ENCODE measurements at regions not wholly inside any gene's neighbourhood (a gene's known extent, or its start where the extent isn't known, plus 50 kb on each side); places are given as distances from the start of the nearest gene placed in this dataset.
"Not testable (repeated sequence)": the region's sequence is repeated elsewhere in the genome, so short reads cannot be mapped to it uniquely, and the experiment has no call there.

GRCh38 chr4:100022792-100023222 lies 72.7 kb upstream of the H2AZ1 start:
- no peak for FAIRE-seq

DNA sequence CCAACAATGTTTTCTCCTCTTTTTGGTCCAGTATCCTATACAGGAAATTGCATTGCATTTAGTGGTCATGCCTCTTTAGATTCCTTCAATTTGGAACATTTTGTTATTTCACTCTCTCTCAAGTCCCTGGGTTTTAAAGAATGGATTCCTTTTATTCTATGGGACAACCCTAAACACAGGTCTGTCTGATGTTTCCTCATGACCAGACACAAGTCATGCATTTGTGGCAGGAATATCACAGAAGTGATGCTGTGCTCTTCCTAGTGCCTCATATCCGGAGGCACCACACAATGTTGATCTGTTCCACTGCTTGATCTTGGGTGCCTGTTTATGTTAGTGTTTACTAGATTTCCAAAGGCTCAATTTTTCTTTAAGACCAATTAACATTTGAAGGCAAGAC lies 69.7 kb upstream of the H2AZ1 start:
- no peak for FAIRE-seq

DNA sequence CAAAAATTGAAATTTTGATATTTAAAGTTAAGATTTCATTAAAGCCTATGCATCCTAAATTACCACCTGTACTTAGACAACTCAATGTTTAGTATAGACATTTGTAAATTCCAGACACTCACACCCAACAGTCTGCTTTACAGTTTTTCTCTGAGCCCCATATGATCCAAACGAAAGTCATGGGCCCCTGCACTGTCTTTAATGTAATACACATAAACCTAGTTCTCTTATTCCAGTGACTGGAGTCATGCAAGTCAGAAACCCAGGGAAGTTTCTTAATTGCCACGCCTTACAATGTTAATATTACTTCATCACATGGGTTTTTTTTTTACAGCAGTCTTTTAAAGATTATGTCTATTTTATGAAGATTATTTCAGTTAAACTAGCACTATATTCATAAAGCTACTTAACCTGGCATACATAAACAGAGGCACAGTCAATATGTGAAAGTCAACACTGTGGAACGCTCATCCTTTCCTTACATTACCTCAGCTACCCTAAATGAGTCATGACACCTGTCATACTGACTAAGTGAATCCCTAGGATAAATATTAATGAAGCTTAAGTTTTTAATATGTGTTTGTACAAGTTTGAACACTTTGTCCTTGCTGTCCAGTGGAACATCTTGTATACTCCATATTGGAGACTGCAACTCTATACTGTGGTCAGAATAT lies 67.7 kb upstream of the H2AZ1 start:
- no peak for FAIRE-seq

GRCh38 chr4:100016191-100016590 lies 66.1 kb upstream of the H2AZ1 start:
- FAIRE-seq, result no peak

- FAIRE-seq, result no peak
These were observed 64.5 kb upstream of the H2AZ1 start for GRCh38 chr4:100014616-100015015.

GRCh38 chr4:100009490-100009889 lies 59.4 kb upstream of the H2AZ1 start:
- no peak for FAIRE-seq

DNA sequence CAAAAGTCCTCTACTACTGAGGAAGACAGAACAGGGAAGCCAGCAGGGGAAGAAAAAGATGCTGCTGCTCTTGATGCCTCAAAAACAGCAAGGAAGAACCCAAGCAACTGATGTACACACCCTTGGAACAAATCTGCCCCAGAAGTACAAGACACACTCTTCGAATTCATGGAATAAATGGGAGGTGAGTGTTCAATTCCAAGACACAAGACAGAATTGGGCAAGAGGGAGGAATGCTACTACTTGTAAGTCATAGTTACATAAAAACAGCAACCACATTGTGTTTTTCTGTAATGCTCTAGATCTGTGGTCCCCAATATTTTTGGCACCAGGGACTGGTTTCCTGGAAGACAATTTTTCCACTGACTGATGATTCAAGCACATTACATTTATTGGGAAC lies 58.0 kb upstream of the H2AZ1 start:
- no peak for FAIRE-seq

- not testable (repeated sequence) for FAIRE-seq
These were observed 56.1 kb upstream of the H2AZ1 start for GRCh38 chr4:100006161-100006560.
